ENCODE measurements at regions not wholly inside any gene's neighbourhood (a gene's known extent, or its start where the extent isn't known, plus 50 kb on each side); places are given as distances from the start of the nearest gene placed in this dataset.

DNA sequence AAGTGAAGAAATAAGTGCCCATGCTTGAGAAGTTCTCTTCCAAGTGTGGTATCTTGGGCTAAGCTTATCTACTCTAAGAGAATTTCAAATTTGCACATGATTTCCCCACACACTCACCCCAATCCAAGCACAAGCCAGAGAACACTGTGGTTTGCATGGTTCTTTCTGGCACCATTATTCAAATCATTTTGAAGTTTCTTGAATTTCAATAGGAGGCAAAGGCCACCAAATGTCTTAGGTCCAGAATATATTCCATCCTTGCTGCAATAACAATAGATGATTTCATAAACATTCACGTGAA is 359.7 kb downstream of the IRS2 start:
- TF ChIP-seq, protein P1, sequence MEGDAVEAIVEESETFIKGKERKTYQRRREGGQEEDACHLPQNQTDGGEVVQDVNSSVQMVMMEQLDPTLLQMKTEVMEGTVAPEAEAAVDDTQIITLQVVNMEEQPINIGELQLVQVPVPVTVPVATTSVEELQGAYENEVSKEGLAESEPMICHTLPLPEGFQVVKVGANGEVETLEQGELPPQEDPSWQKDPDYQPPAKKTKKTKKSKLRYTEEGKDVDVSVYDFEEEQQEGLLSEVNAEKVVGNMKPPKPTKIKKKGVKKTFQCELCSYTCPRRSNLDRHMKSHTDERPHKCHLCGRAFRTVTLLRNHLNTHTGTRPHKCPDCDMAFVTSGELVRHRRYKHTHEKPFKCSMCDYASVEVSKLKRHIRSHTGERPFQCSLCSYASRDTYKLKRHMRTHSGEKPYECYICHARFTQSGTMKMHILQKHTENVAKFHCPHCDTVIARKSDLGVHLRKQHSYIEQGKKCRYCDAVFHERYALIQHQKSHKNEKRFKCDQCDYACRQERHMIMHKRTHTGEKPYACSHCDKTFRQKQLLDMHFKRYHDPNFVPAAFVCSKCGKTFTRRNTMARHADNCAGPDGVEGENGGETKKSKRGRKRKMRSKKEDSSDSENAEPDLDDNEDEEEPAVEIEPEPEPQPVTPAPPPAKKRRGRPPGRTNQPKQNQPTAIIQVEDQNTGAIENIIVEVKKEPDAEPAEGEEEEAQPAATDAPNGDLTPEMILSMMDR (IDR thresholded peaks at IDR 0.05; ENCODE audit: borderline replicate concordance, insufficient read depth, low read depth, low read length), result no peak
- no peak overlapping the region for H3K4me3 ChIP-seq (ENCODE audit: low read depth, low read length)

DNA sequence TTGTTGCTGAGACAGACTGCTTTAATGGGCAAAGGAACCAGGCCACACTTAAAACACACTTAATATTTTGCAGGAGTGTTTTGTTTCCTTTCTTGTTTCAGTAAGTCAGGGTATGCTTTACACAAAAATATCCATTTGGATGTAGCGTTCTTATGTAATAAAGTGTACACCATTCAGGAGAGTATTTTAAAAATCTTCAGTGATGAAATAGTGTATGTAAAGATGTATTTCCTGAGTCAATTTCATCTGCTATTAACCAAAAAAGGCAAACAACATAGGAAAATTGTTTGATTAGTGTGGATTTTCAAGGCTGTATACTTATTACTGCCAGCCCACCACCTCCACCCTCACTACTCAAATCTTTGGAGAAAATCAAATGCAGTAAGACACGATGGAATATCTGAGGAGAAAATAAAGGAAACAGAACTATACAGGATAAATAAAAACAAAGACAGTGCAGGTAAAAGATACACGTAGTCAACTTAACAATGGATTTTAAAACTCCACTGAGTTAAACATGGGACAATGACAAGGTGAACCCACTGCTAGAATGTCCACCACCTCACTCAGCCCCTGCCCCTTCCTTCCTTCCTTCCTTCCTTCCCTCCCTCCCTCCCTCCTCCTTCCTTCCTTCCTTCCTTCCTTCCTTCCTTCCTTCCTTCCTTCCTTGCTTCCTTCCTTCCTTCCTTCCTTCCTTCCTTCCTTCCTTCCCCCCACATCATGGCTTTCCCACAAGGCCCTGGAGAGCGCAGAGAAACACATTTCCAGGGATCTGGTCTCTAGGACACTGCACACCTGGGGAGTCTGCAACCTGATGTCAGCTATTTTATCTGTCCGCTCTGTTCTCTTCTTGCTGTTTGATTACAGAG is 360.3 kb downstream of the IRS2 start:
- TF ChIP-seq, protein P1 (IDR thresholded peaks at IDR 0.05; ENCODE audit: borderline replicate concordance, insufficient read depth, low read depth, low read length), result no peak
- no peak overlapping the region for H3K4me3 ChIP-seq (ENCODE audit: low read depth, low read length)

DNA sequence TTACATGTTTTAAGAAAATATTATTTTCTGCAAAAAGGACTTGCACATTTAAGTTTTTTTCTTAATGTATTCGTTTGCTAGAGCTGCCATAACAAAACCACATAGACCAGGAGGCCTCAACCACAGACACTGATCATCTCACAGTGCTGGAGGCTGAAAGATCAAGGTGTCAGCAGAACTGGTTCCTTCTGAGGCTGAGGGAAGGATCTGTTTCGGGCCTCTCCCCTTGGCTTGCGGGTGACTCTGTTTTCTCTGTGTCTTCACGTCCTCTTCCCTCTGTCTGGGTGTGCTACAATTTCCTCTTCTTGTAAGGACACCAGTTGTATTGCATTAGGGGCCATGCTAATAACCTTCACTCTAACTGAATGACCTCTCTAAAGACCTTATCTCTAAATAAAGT is 364.2 kb downstream of the IRS2 start:
- no peak overlapping the region for H3K4me3 ChIP-seq (ENCODE audit: low read depth, low read length)
- TF ChIP-seq, protein P1 (IDR thresholded peaks at IDR 0.05; ENCODE audit: borderline replicate concordance, insufficient read depth, low read depth, low read length), result no peak

DNA sequence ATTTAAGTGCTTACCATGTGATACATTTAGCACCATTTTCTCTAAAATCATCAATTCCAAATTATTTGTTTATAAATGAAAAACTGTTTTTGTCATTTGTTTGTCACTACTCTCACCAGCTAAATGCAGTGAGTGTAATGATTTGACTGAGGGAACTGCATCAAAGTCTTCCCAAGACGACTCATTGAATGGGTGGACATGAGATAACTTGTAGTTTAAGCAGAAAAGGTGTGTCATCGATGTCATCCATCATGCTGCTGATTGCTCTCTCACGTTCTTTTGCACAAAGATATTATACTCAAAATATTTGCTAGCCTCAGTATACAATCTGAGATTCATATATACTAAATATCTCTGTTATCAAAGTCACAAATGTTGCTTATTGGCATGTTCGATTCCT is 366.5 kb downstream of the IRS2 start:
- no peak overlapping the region for H3K4me3 ChIP-seq (ENCODE audit: low read depth, low read length)
- TF ChIP-seq, protein P1 (IDR thresholded peaks at IDR 0.05; ENCODE audit: borderline replicate concordance, insufficient read depth, low read depth, low read length), result no peak

DNA sequence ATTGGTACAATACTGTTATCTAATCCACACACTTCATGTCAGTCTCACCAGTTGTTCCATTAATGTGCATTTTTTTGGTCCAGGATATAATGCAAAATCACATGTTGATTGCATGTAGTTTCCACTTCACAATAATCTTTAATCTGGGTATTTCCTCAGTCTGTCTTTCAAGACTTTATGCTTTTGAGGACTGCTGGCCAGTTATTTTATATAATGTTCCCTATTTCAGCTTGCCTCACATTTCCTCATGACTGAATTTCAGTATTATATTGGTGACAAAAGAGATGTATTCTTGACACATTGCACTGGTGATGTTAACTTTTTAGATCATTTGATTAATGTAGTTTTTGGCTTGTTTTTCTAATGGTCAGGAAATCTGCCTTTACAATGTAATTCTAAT is 368.3 kb downstream of the IRS2 start:
- H3K4me3 ChIP-seq (ENCODE audit: low read depth, low read length), result no peak overlapping the region
- TF ChIP-seq, protein P1 (IDR thresholded peaks at IDR 0.05; ENCODE audit: borderline replicate concordance, insufficient read depth, low read depth, low read length), result no peak

DNA sequence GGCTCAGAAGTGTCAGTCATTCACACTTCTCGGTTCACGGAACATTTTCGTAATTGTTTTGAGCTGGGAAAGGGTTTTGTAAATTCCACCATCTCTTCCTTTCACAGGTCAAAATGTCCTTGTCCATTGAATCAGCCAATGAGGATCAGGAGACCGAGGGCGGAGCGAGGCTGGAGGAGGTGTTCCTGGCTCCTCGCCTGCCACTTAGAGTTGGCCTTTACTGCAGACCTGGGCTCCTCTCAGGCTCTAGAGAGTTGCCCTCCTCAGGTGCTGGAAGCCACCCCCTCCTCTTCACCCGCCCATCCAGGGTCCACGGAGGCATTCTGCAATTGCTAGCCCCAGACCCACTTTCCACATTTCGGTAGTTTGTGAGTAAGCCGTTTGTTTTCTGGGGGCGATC is 370.4 kb downstream of the IRS2 start:
- H3K4me3 ChIP-seq (ENCODE audit: low read depth, low read length), result no peak overlapping the region
- TF ChIP-seq, protein P1 (IDR thresholded peaks at IDR 0.05; ENCODE audit: borderline replicate concordance, insufficient read depth, low read depth, low read length), result no peak

DNA sequence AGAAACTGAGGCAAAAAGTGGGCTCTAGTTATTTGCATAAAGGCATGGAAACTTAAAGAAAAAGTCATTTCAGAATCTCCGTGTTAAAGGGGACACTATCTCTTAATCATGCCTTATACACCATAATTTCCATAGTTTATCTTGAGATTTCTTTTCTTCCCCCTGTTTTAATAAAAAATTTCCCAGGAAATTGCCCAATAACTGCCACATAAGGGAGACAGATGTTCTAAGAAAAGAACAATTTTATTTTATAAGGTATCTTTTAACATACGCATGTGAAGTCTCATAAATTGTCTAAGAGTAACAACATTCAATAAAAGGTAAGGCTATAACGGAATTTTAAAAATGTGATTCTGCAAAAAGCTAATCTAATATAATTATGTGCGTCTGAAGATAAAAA is 371.3 kb downstream of the IRS2 start:
- TF ChIP-seq, protein P1 (IDR thresholded peaks at IDR 0.05; ENCODE audit: borderline replicate concordance, insufficient read depth, low read depth, low read length), result no peak
- H3K4me3 ChIP-seq (ENCODE audit: low read depth, low read length), result no peak overlapping the region

Data from GM12875 (cell line).